ENCODE measurements at regions not wholly inside any gene's neighbourhood (a gene's known extent, or its start where the extent isn't known, plus 50 kb on each side); places are given as distances from the start of the nearest gene placed in this dataset.

- Histone ChIP-seq H3K9me3 (ENCODE audit: control insufficient read depth, insufficient read depth, low read length) (no peaks in the 10 kb centered on the region), H3K27ac (ENCODE audit: low read depth, low read length) (no peak overlapping the region), H3K27me3 (ENCODE audit: control insufficient read depth, insufficient read depth, low read length) (peaks cover 8% of the 10 kb centered on the region), H3K4me3 (ENCODE audit: low read depth, low read length) (no peak overlapping the region)
- ChIA-PET POLR2A (no interaction called here), CTCF (interaction anchor here (0.5 to 6.2 kb wide), 14 partner anchors 10 to 512 kb away, joined by 3 to 59 read pairs (median 6); no protein-coding TSS in a partner anchor)
- TF ChIP-seq CTCF (IDR thresholded peaks at IDR 0.05; ENCODE audit: low read depth, low read length): no peak
- DNase-seq (ENCODE audit: low read depth, low spot score): no peak
Observed at GRCh38 chr14:22387776-22388241, 201.2 kb downstream of the DAD1 start.

DNA sequence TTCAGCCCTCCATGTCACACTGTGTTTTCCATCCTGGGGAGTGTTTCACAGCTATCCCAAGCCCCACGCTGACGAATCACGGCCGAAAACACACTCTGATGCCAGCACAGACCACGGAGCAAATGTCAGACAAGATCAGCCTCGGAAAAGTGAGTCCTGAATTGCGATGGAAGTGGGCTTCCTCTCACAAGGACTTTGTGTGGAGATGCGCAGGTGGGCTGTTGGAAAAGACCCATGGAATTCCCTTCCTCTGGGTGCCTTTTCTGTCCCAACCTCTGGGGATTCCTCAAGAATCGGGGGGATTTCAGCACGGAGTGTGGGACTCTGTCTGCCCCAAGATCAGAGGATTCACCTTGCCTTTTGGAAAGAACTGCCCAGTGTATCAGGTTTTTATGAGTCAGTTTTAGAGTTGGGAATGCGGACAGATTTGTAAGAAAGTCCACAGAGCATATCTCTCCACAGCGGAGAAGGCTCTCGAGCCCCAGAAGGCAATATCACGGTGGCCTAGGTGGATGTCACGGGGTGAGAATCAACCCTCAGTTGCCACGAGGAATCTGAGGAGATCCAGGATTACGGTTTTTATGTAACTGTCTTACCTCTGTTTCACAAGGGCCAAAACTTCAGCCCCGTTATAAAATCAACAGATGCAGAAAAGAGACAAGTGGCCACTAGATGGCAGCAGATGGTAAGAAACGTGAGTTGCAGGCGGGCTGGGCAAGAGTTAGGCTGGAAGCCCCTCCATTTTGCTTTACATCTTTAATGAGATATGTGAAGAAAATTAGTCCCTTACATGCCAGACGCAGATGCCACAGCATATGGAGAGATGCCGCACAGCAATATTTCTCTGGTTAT lies 201.9 kb downstream of the DAD1 start:
- ChIA-PET CTCF (interaction anchor here (0.5 to 2.0 kb wide), 4 partner anchors 9 to 513 kb away, joined by 4 to 12 read pairs (median 4); no protein-coding TSS in a partner anchor), POLR2A (no interaction called here)
- H3K4me3 ChIP-seq (ENCODE audit: low read depth, low read length): no peak overlapping the region
- no peak overlapping the region for H3K27ac ChIP-seq (ENCODE audit: low read depth, low read length)
- DNase-seq (ENCODE audit: low read depth, low spot score): peak; percentile 47
- H3K27me3 ChIP-seq (ENCODE audit: control insufficient read depth, insufficient read depth, low read length): peaks cover 5% of the 10 kb centered on the region
- TF ChIP-seq CTCF (IDR thresholded peaks at IDR 0.05; ENCODE audit: low read depth, low read length): peak; percentile 74
- no peaks in the 10 kb centered on the region for H3K9me3 ChIP-seq (ENCODE audit: control insufficient read depth, insufficient read depth, low read length)

- TF ChIP-seq CTCF (IDR thresholded peaks at IDR 0.05; ENCODE audit: low read depth, low read length): no peak
- Histone ChIP-seq H3K27ac (ENCODE audit: low read depth, low read length) (no peak overlapping the region), H3K27me3 (ENCODE audit: control insufficient read depth, insufficient read depth, low read length) (peaks cover 2% of the 10 kb centered on the region), H3K9me3 (ENCODE audit: control insufficient read depth, insufficient read depth, low read length) (no peaks in the 10 kb centered on the region), H3K4me3 (ENCODE audit: low read depth, low read length) (no peak overlapping the region)
- ChIA-PET CTCF (interaction anchor here (0.6 to 2.3 kb wide), 9 partner anchors 10 to 328 kb away, joined by 3 to 11 read pairs (median 5); no protein-coding TSS in a partner anchor), POLR2A (no interaction called here)
- no peak for DNase-seq (ENCODE audit: low read depth, low spot score)
Observed at GRCh38 chr14:22384974-22385526, 204.0 kb downstream of the DAD1 start.

DNA sequence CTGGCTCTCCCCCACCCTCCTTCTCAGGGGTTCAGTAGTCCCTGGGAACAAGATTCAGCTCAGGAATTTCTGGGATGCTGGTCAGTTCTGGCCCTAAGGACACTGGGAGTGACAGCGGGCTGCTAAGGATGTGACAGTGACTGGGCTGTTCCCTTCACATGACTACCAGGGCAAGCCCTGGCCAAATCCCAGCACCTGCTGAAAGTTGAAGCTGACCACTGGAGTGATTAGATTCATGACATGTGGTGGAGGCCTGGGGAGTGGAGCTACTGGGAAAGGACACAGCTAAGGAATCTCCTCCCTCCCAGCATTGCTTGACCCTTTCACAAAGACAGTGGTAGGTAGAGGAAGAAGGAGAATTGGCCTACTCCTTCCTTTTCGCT lies 204.9 kb downstream of the DAD1 start:
- DNase-seq (ENCODE audit: low read depth, low spot score): no peak
- TF ChIP-seq CTCF (IDR thresholded peaks at IDR 0.05; ENCODE audit: low read depth, low read length): no peak
- Histone ChIP-seq H3K27me3 (ENCODE audit: control insufficient read depth, insufficient read depth, low read length) (no peaks in the 10 kb centered on the region), H3K27ac (ENCODE audit: low read depth, low read length) (no peak overlapping the region), H3K9me3 (ENCODE audit: control insufficient read depth, insufficient read depth, low read length) (no peaks in the 10 kb centered on the region), H3K4me3 (ENCODE audit: low read depth, low read length) (no peak overlapping the region)
- CTCF ChIA-PET: interaction anchor here (0.6 to 2.3 kb wide), 8 partner anchors 9 to 728 kb away, joined by 3 to 11 read pairs (median 6); no protein-coding TSS in a partner anchor
- POLR2A ChIA-PET: no interaction called here
